ENCODE measurements at regions not wholly inside any gene's neighbourhood (a gene's known extent, or its start where the extent isn't known, plus 50 kb on each side); places are given as distances from the start of the nearest gene placed in this dataset.

- H3K4me3 ChIP-seq (replicated peaks; ENCODE audit: insufficient read depth, low read length), result no peak overlapping the region
- no peaks in the 10 kb centered on the region for H3K27me3 ChIP-seq (ENCODE audit: insufficient read depth, poor library complexity, severe bottlenecking)
- TF ChIP-seq CTCF (IDR thresholded peaks at IDR 0.05; ENCODE audit: insufficient read depth, low read length) (no peak), REST (IDR thresholded peaks at IDR 0.05; ENCODE audit: insufficient replicate concordance, low read depth) (no peak), SPI1 (IDR thresholded peaks at IDR 0.05; ENCODE audit: borderline replicate concordance, low read depth) (no peak), POLR2AphosphoS5 (IDR thresholded peaks at IDR 0.05; ENCODE audit: low read depth) (no peak), GABPA (IDR thresholded peaks at IDR 0.05; ENCODE audit: low read depth) (no peak)
- H3K27ac ChIP-seq (replicated peaks), result no peak overlapping the region
- DNase-seq (ENCODE audit: low read depth in 1 of 2, low spot score in 1 of 2), result no peak
These were observed 124.1 kb upstream of the SLIT2 start for GRCh38 chr4:20127626-20128025.

DNA sequence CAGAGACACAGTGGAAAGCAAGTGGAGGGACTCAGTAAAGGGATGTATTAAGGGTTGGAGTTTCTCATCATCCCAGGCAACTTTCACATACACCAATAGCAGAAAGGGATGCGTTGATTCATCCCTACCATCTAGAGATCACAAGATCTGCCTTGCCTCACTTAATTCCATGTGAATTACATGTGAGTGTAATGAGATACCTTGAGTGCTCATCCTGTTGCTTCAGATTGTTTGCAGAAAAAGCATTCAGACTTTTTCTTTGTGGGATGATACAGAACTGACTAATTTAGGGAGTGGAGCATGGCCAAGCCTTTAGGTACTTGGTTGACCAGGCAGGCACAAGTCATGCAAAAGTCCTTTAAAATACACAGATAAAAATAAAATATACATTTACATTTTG, 124.8 kb upstream of the SLIT2 start:
- H3K4me3 ChIP-seq (replicated peaks; ENCODE audit: insufficient read depth, low read length), result no peak overlapping the region
- H3K27me3 ChIP-seq (ENCODE audit: insufficient read depth, poor library complexity, severe bottlenecking), result no peaks in the 10 kb centered on the region
- H3K27ac ChIP-seq (replicated peaks), result no peak overlapping the region
- TF ChIP-seq CTCF (IDR thresholded peaks at IDR 0.05; ENCODE audit: insufficient read depth, low read length), result no peak
- no peak for TF ChIP-seq POLR2AphosphoS5 (IDR thresholded peaks at IDR 0.05; ENCODE audit: low read depth)
- TF ChIP-seq REST (IDR thresholded peaks at IDR 0.05; ENCODE audit: insufficient replicate concordance, low read depth), result no peak
- TF ChIP-seq GABPA (IDR thresholded peaks at IDR 0.05; ENCODE audit: low read depth), result no peak
- TF ChIP-seq SPI1 (IDR thresholded peaks at IDR 0.05; ENCODE audit: borderline replicate concordance, low read depth), result no peak
- DNase-seq (ENCODE audit: low read depth in 1 of 2, low spot score in 1 of 2), result no peak

GRCh38 chr4:20124317-20125026, 127.2 kb upstream of the SLIT2 start:
- no peak for DNase-seq (ENCODE audit: low read depth in 1 of 2, low spot score in 1 of 2)
- no peak for TF ChIP-seq POLR2AphosphoS5 (IDR thresholded peaks at IDR 0.05; ENCODE audit: low read depth)
- TF ChIP-seq GABPA (IDR thresholded peaks at IDR 0.05; ENCODE audit: low read depth), result no peak
- TF ChIP-seq SPI1 (IDR thresholded peaks at IDR 0.05; ENCODE audit: borderline replicate concordance, low read depth), result no peak
- TF ChIP-seq CTCF (IDR thresholded peaks at IDR 0.05; ENCODE audit: insufficient read depth, low read length), result no peak
- TF ChIP-seq REST (IDR thresholded peaks at IDR 0.05; ENCODE audit: insufficient replicate concordance, low read depth), result no peak
- H3K4me3 ChIP-seq (replicated peaks; ENCODE audit: insufficient read depth, low read length), result no peak overlapping the region

More at GRCh38 chr4:20124317-20125026, 127.2 kb upstream of the SLIT2 start:
- H3K27ac ChIP-seq (replicated peaks), result no peak overlapping the region
- no peaks in the 10 kb centered on the region for H3K27me3 ChIP-seq (ENCODE audit: insufficient read depth, poor library complexity, severe bottlenecking)

Data from HL-60 (cell line).